T1000 (cell line): ENCODE measurements at regions not wholly inside any gene's neighbourhood (a gene's known extent, or its start where the extent isn't known, plus 50 kb on each side); places are given as distances from the start of the nearest gene placed in this dataset.
"Not testable (repeated sequence)": the region's sequence is repeated elsewhere in the genome, so short reads cannot be mapped to it uniquely, and the experiment has no call there.

ENCODE experiments used
- DNase-seq: peaks from one replicate; lab custom pipeline; 2025; ENCODE audit warnings: mixed read lengths; lab: John Stamatoyannopoulos, UW

- DNase-seq = no peak
These were observed 402.0 kb downstream of the LTN1 start for GRCh38 chr21:28590676-28591075.

- DNase-seq = no peak
These were observed 402.7 kb downstream of the LTN1 start for GRCh38 chr21:28590026-28590425.

- no peak for DNase-seq
These were observed 403.7 kb downstream of the LTN1 start for GRCh38 chr21:28588997-28589396.

GRCh38 chr21:28587748-28588147, 404.9 kb downstream of the LTN1 start:
- peak; percentile 33 for DNase-seq

- DNase-seq = no peak
These were observed 410.7 kb downstream of the LTN1 start for GRCh38 chr21:28581976-28582375.

GRCh38 chr21:28581311-28581731, 411.4 kb downstream of the LTN1 start:
- DNase-seq = not testable (repeated sequence)

GRCh38 chr21:28580585-28580984, 412.1 kb downstream of the LTN1 start:
- no peak for DNase-seq

- no peak for DNase-seq
These were observed 412.6 kb downstream of the LTN1 start for GRCh38 chr21:28579986-28580550.

- DNase-seq = no peak
These were observed 424.0 kb downstream of the LTN1 start for GRCh38 chr21:28568692-28569091.

GRCh38 chr21:28563933-28564332, 428.7 kb downstream of the LTN1 start:
- not testable (repeated sequence) for DNase-seq

GRCh38 chr21:28561772-28562171, 430.9 kb downstream of the LTN1 start:
- no peak for DNase-seq

- DNase-seq = no peak
These were observed 437.8 kb downstream of the LTN1 start for GRCh38 chr21:28554660-28555475.

- DNase-seq = no peak
These were observed 442.4 kb downstream of the LTN1 start for GRCh38 chr21:28550057-28550825.

GRCh38 chr21:28548291-28548690, 444.4 kb downstream of the LTN1 start:
- DNase-seq = no peak

- DNase-seq = no peak
These were observed 444.9 kb downstream of the LTN1 start for GRCh38 chr21:28547766-28548165.

- DNase-seq = no peak
These were observed 448.7 kb downstream of the LTN1 start for GRCh38 chr21:28543975-28544374.

GRCh38 chr21:28541371-28542112, 451.1 kb downstream of the LTN1 start:
- no peak for DNase-seq

GRCh38 chr21:28540514-28540913, 452.2 kb downstream of the LTN1 start:
- DNase-seq = no peak

GRCh38 chr21:28539623-28539988, 453.1 kb downstream of the LTN1 start:
- DNase-seq = no peak

GRCh38 chr21:28538987-28539622, 453.6 kb downstream of the LTN1 start:
- no peak for DNase-seq

GRCh38 chr21:28537371-28538079, 455.2 kb downstream of the LTN1 start:
- peak; percentile 54 for DNase-seq
